Body of pancreas (tissue), 4 donors: ENCODE measurements at regions not wholly inside any gene's neighbourhood (a gene's known extent, or its start where the extent isn't known, plus 50 kb on each side); places are given as distances from the start of the nearest gene placed in this dataset.

Experiments used
- POLR2A ChIP-seq, 3 donors: fragments of 450-650 bp; IDR thresholded peaks; one replicate each; pipeline ENCODE4 v1.6.1; 2016; ENCODE audit warnings: antibody characterized with exemption in 3 of 3, mild to moderate bottlenecking in 2 of 3
- TF ChIP-seq, protein P1 (sequence below), 7 experiments: fragments of 450-650 bp in 4 of 7; fragments of 200-600 bp in 3 of 7; sonication (generic) in 3 of 7; IDR thresholded peaks; one replicate each; pipeline ENCODE4 v1.5.1; 2016 to 2019; ENCODE audit warnings: antibody characterized with exemption in 7 of 7

- TF ChIP-seq, protein P1, sequence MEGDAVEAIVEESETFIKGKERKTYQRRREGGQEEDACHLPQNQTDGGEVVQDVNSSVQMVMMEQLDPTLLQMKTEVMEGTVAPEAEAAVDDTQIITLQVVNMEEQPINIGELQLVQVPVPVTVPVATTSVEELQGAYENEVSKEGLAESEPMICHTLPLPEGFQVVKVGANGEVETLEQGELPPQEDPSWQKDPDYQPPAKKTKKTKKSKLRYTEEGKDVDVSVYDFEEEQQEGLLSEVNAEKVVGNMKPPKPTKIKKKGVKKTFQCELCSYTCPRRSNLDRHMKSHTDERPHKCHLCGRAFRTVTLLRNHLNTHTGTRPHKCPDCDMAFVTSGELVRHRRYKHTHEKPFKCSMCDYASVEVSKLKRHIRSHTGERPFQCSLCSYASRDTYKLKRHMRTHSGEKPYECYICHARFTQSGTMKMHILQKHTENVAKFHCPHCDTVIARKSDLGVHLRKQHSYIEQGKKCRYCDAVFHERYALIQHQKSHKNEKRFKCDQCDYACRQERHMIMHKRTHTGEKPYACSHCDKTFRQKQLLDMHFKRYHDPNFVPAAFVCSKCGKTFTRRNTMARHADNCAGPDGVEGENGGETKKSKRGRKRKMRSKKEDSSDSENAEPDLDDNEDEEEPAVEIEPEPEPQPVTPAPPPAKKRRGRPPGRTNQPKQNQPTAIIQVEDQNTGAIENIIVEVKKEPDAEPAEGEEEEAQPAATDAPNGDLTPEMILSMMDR (IDR thresholded peaks at IDR 0.05), result no peak
- no peak for TF ChIP-seq POLR2A (IDR thresholded peaks at IDR 0.05)
Measured at GRCh38 chr1:38436749-38437148, 390.2 kb upstream of the POU3F1 start.
